ENCODE measurements at regions not wholly inside any gene's neighbourhood (a gene's known extent, or its start where the extent isn't known, plus 50 kb on each side); places are given as distances from the start of the nearest gene placed in this dataset.

GRCh38 chr13:20303636-20304035, 71.5 kb upstream of the GJB6 start:
- TF ChIP-seq CTCF (conservative IDR thresholded peaks at IDR 0.05 in 1 of 2, IDR thresholded peaks at IDR 0.05 in 1 of 2; ENCODE audit: extremely low read depth in 1 of 2, insufficient read depth in 1 of 2, low read depth in 1 of 2, low read length in 2 of 2) (no peak), EZH2 (IDR thresholded peaks at IDR 0.05; ENCODE audit: borderline replicate concordance, low read length) (no peak)
